A549 (cell line): ENCODE measurements at regions not wholly inside any gene's neighbourhood (a gene's known extent, or its start where the extent isn't known, plus 50 kb on each side); places are given as distances from the start of the nearest gene placed in this dataset.

Experiments
- CBX2 ChIP-seq: fragments of 200-600 bp; sonication (generic); IDR thresholded peaks from 2 replicates; pipeline ENCODE4 v1.6.1; 2016; ENCODE audit warnings: low read depth, mild to moderate bottlenecking, borderline replicate concordance
- EP300 ChIP-seq, 2 experiments: fragments of >200 bp; sonication (Bioruptor Twin); formaldehyde crosslinking; IDR thresholded peaks; 2 replicates in 1 of 2; 3 replicates in 1 of 2; pipeline ENCODE4 v1.6.1; 2016 to 2017
- FOSL2 ChIP-seq, 2 experiments: fragments of 450-650 bp in 1 of 2; fragments of >200 bp in 1 of 2; sonication (Bioruptor Twin) in 1 of 2; formaldehyde crosslinking; IDR thresholded peaks; 2 replicates each; pipeline versions ENCODE4 v1.5.0 to v1.6.1; 2016 to 2020; ENCODE audit warnings: mild to moderate bottlenecking in 1 of 2, moderate library complexity in 1 of 2
- HDAC2 ChIP-seq: fragments of 200-600 bp; sonication (generic); IDR thresholded peaks from 2 replicates; pipeline ENCODE4 v1.6.1; 2016
- MAZ ChIP-seq: fragments of 150-350 bp; IDR thresholded peaks from 2 replicates; pipeline ENCODE4 v1.6.1; 2014; ENCODE audit warnings: antibody characterized with exemption, low read depth, low read length, borderline replicate concordance
- NFE2L2 ChIP-seq: fragments of 150-350 bp; conservative IDR thresholded peaks from 2 replicates; pipeline ENCODE4 v1.6.1; 2014; ENCODE audit warnings: low read length
- NR3C1 ChIP-seq: fragments of >200 bp; sonication (Bioruptor Twin); formaldehyde crosslinking; IDR thresholded peaks from 3 replicates; pipeline ENCODE4 v1.6.1; 2017
- POLR2A ChIP-seq: IDR thresholded peaks from 2 replicates; pipeline ENCODE4 v1.6.1; 2012; ENCODE audit warnings: mild to moderate bottlenecking, low read length
- POLR2AphosphoS2 ChIP-seq: conservative IDR thresholded peaks from 2 replicates; pipeline ENCODE4 v1.6.1; 2012; ENCODE audit warnings: low read length, improper control_type of control experiment, inconsistent platforms
- RFX5 ChIP-seq: fragments of 450-650 bp; IDR thresholded peaks from 2 replicates; pipeline ENCODE4 v1.7.1; 2014; ENCODE audit warnings: antibody characterized with exemption, mild to moderate bottlenecking, moderate library complexity
- SREBF2 ChIP-seq: fragments of 450-650 bp; IDR thresholded peaks from 2 replicates; pipeline ENCODE4 v1.6.1; 2014; ENCODE audit warnings: mild to moderate bottlenecking, moderate library complexity
- USF2 ChIP-seq: fragments of 450-650 bp; IDR thresholded peaks from 2 replicates; pipeline ENCODE4 v1.6.1; 2014; ENCODE audit warnings: antibody characterized with exemption
- ZFP36 ChIP-seq: fragments of 450-650 bp; IDR thresholded peaks from 2 replicates; pipeline ENCODE4 v1.6.1; 2014; ENCODE audit warnings: borderline replicate concordance; ENCODE audit not compliant: partially characterized antibody
- TF ChIP-seq, protein P1 (sequence below): fragments of >200 bp; sonication (Bioruptor Twin); formaldehyde crosslinking; IDR thresholded peaks from 3 replicates; pipeline ENCODE4 v1.5.1; 2016

GRCh38 chr7:12475362-12476063 is 71.8 kb upstream of the VWDE start:
- TF ChIP-seq POLR2A (no peak), USF2 (no peak), POLR2AphosphoS2 (no peak), HDAC2 (no peak), FOSL2 (IDR thresholded peaks at IDR 0.05) (no peak), FOSL2 (CRISPR knock-in tag; IDR thresholded peaks at IDR 0.05) (no peak), MAZ (no peak), NFE2L2 (no peak), RFX5 (no peak), SREBF2 (no peak), EP300 (IDR thresholded peaks at IDR 0.05) (no peak), CBX2 (no peak), ZFP36 (no peak), NR3C1 (no peak)
- TF ChIP-seq, protein P1, sequence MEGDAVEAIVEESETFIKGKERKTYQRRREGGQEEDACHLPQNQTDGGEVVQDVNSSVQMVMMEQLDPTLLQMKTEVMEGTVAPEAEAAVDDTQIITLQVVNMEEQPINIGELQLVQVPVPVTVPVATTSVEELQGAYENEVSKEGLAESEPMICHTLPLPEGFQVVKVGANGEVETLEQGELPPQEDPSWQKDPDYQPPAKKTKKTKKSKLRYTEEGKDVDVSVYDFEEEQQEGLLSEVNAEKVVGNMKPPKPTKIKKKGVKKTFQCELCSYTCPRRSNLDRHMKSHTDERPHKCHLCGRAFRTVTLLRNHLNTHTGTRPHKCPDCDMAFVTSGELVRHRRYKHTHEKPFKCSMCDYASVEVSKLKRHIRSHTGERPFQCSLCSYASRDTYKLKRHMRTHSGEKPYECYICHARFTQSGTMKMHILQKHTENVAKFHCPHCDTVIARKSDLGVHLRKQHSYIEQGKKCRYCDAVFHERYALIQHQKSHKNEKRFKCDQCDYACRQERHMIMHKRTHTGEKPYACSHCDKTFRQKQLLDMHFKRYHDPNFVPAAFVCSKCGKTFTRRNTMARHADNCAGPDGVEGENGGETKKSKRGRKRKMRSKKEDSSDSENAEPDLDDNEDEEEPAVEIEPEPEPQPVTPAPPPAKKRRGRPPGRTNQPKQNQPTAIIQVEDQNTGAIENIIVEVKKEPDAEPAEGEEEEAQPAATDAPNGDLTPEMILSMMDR, result no peak
